Stimulated activated CD4-positive, alpha-beta T cell treated with anti-CD3 and anti-CD28 coated beads, Interleukin-4, amount 100 ng/mL, for 24 hours (primary cell): ENCODE measurements at regions not wholly inside any gene's neighbourhood (a gene's known extent, or its start where the extent isn't known, plus 50 kb on each side); places are given as distances from the start of the nearest gene placed in this dataset.
"Not testable (repeated sequence)": the region's sequence is repeated elsewhere in the genome, so short reads cannot be mapped to it uniquely, and the experiment has no call there.

Experiments
- DNase-seq: peaks from one replicate; pipeline ENCODE4 v3.0.0-alpha.2; 2020

GRCh38 chr16:76023835-76024234 is 253.4 kb upstream of the CNTNAP4 start:
- DNase-seq = no peak

DNA sequence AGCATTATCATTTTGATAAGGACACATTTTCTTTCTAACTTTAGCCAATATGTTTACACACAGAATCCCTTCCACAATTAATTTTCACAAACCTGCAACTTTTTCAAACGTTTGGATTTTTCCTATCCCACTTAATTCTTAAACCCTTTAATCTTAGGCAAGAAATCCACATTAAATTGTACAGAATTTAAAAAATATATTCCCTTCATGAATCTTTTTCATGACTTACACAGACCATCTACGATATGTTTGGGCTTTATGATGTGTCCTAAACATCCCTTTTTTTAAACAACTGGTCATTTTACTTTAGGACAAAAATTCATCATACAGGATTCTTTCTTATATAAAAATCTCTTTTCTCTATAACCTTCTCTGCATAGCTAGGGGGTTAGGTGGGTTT is 241.5 kb upstream of the CNTNAP4 start:
- no peak for DNase-seq

- no peak for DNase-seq
Observed at GRCh38 chr16:76038097-76038496, 239.1 kb upstream of the CNTNAP4 start.

DNA sequence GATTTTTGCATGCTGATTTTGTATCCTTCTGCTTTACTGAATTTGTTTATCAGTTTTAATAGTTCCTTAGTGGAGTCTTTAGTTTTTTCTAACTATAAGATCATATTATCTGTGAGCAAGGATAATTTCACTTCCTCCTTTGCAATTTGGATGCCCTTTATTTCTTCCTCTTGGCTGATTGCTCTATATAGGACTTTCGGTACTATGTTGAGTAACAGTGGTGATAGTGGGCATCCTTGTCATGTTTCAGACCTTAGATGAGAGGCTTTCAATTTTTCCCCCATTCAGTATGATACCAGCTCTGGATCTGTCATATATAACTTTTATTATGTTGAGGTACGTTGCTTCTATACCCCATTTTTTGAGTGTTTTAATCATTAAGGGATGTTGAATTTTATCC is 224.5 kb upstream of the CNTNAP4 start:
- DNase-seq = no peak

- DNase-seq = no peak
Observed at GRCh38 chr16:76059186-76059585, 218.0 kb upstream of the CNTNAP4 start.

DNA sequence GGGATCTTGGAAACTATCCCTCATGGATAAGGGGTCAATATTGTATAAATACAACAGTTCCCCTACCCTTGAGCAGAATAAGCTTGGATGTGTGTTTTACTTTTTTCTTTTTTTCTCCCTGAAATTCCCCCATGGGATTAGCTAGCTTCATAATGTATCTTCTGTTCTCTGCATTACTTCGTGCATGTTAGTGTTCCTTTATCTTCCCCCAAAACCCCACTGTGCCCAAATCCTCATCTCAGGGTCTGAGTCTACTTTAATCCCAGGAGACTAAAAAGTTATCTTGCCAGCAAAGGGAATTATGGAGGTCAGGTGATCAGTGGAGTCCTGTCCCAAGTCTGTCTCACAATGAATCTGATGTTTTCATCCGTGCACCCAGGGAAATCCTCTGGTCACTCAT is 217.5 kb upstream of the CNTNAP4 start:
- DNase-seq = no peak

DNA sequence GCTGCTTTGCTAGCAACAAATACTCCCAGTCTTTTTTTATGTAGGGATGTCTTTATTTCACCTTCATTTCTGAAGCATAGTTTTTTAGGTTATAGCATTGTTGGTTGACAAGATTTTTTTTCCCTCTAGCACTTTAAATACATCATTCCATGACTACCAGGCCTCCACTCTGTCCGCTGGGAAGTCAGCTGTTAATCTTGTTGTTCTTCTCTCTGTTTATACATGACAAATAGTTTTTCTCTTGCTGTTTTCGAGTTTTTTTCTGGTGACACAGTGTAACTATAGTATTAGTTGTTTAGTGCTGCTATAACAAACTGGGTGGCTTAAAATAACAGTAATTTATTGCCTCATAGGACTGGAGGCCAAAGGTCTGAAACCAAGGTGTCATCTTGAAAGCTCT is 205.5 kb upstream of the CNTNAP4 start:
- no peak for DNase-seq

DNA sequence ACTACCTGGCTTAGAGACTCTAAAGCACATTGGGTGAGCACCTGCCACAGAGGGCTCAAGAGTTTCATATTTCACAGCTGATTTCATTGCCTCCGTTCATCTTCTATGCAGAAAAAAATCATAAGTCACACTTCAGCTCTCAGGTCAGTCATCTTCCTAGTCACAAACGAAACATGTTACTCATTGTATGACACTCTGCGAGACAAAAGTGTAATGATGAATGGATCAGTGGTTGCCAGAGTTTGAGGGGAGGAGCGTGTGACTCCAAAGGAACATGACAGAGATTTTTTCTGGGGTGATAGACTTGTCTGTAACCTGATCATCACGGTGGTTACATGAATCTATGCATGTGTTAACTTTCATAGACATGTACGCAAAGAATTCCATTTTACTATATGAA is 195.2 kb upstream of the CNTNAP4 start:
- DNase-seq = no peak

- no peak for DNase-seq
Observed at GRCh38 chr16:76106647-76107046, 170.6 kb upstream of the CNTNAP4 start.

DNA sequence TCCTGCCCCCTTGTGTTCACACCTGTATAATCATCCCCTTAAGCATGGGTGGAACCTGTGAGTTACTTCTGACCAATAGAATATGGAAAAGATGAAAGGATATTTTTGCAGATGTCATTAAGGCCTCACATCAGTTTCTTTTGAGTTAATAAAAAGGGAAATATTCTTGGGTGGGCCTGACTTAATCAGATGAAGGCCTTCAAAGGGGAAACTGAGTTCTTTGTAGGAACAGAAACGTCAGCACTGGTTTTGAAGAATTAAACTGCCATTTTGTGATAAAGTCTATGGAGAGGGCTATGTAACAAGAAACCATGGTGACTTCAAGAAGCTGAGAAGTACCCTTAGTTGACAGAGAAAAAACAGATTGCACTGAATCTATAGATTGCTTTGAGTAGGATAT is 168.7 kb upstream of the CNTNAP4 start:
- DNase-seq = no peak

DNA sequence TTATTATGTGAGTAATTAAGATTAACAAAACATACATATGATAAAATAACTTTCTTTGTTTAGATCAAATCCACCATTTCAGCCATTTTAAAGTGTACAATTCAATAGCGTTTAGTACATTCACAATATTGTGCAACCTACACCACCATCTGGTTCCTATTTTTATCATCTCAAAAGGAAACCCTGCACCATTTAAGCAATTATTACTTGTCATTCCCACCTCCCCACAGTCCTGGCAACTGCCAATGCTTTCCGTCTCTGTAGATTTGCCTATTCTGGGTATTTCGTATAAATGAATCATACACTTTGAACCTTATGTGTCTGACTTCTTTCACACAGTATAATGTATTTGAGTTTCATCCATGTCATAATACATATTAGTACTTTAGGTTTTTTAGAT is 162.5 kb upstream of the CNTNAP4 start:
- no peak for DNase-seq

GRCh38 chr16:76118344-76118743 is 158.9 kb upstream of the CNTNAP4 start:
- no peak for DNase-seq

GRCh38 chr16:76121636-76122035 is 155.6 kb upstream of the CNTNAP4 start:
- DNase-seq = no peak

GRCh38 chr16:76123966-76124365 is 153.2 kb upstream of the CNTNAP4 start:
- DNase-seq = no peak

DNA sequence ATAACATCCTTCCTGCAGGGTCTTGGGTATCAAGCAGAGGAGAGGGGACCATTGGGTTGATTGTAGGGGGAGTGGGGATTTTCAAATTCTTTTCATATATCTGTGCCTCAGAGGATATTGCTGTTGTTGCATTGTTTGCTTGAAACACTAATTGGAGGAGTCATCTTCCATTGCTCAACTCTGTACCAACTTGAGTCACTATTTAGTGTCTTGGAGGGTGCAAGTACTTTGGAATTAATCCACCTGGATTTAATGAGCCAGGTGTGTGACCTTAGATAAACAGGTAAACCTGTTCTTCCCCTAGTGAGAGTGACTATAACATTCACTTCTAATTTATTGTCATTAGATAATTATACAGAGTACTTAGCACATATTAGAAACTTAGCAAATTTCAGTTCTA is 151.3 kb upstream of the CNTNAP4 start:
- DNase-seq = no peak

DNA sequence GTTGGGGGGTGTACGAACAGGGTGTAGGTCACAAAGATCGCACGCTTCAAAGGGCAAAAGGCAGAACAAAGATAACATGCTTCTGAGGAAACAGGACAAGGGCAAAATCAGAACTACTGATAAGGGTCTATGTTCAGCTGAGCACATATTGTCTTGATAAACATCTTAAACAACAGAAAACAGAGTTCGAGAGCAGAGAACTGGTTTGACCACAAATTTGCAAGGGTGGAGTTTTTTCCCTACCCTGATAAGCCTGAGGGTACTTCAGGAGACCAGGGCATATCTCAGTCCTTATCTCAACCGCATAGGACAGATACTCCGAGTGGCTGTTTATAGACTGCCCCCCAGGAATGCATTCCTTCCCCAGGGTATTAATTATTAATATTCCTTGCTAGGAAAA is 139.1 kb upstream of the CNTNAP4 start:
- DNase-seq = not testable (repeated sequence)

- DNase-seq = no peak
Observed at GRCh38 chr16:76157629-76158028, 119.6 kb upstream of the CNTNAP4 start.

DNA sequence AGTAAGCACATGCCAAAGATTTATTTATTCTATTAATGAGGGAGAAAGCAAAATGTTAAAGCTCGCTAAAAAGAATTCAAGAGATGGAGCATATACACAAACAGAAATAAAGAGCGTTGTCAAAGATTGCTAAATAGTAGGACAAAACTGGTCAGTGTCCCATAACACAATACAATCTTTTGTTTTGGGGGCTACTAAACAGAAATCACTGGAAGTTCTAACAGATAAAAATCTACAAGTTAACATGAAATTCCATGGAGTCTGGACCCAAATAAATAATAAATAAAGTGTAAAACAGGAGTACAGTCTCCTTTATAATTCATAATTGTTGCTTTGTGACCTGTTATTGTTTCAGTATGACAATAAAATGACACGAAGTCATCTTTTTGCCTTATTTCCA is 115.2 kb upstream of the CNTNAP4 start:
- DNase-seq = no peak

DNA sequence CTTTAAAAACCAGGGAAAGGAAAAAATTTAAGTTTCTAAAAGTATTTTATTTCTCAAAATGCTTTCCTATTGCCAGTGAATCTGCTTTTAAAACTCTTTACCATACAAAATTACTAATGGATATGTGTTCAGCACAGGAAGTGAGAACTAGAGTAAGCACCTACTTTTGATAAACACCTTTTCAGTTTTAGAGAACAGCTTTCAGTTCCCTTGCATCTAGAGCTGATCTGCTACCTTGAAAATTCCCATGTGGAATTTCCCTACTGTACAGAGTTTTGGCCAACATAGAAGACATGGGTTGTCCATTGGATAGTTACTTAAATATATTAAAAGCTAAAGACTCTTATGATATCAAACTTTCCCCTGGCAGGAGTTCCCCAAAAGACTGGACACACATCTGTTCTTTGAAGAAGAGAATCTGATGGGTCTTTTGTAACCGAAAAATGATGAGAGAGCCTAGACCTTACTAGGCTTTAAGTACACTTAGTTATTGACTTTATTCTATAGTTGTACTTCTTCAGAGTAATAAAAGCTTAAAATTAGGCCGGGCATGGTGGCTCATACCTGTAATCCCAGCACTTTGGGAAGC is 112.1 kb upstream of the CNTNAP4 start:
- no peak for DNase-seq

DNA sequence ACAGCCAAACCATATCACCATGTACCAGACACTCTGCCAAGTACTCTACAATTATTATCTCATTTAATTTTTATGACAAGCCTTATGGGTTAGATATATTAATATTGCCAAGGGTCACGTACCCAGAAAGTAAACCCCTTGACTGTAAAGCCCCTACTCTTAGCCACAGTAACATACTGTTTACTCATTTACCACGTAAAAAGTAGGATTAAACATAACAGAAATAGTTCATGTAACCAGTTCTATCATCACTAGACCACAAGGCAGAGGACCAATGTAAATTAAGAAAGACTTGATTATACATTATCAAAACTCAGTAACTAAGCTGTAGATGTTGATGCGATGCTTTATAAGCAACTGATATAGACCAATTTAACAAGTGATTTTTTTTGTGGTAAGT is 101.5 kb upstream of the CNTNAP4 start:
- DNase-seq = no peak

DNA sequence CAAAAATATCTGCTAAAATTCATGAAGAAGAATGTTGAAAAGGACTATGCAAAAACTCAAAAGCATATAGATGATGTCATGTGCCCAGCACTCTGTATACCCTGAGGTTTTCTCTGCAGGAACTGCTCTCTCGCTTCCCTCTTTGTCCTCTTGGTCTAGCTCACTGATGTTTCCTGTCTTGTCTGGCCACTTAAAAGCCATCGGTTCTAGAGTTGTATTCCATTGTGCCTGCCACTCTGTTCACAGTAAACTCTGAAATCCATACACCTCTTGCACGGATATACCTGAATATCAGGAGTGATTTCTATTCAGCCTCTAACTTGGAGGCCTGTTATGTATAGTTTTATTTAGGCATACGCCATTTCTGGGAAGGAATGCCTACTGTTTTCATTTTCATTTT is 101.0 kb upstream of the CNTNAP4 start:
- DNase-seq = no peak

DNA sequence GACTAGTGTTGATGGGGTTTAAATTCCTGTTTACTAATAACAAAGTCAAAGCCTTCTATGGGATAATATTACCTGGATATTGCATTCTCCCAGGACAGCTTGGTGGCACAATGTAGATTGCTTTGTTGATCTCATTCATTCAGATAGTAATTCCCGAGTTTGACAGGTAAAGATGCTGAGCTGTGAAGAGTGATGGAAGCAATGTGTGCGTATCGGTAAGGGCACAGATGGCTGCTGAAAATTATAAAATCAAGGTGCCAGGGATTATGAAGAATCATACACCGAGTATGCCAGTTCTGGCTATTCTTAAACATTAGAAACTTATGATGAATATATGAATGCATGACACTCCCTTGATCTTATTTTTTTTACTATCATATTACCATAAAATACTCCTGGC is 100.6 kb upstream of the CNTNAP4 start:
- DNase-seq = no peak

DNA sequence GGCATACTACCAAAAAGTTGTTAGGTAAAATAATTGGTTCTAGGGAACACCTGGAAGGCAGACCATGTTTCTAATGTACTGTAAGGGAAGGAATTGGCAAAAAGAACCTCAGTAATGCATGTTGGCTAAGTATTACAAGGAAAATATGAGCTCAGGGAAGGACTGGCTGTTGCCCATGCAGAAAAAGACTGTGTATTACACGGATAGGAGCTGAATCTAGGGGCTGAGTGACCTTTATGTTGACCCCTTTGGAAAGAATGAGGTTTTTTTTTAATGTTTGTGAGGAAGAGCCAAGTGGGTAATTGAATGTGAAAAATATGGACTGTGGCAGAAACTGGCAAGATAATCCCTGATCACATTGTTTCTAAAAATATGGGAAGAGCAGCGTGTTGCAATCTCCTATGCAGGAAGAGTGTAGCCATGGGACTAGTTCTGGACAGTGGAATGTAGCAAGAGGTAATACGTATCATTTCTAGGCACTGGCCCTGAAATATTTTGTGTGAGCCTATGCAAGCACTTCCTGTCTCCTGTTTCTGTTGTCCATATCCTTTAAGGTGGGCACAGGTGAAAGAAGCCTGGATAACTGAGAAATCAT is 95.1 kb upstream of the CNTNAP4 start:
- DNase-seq = no peak

DNA sequence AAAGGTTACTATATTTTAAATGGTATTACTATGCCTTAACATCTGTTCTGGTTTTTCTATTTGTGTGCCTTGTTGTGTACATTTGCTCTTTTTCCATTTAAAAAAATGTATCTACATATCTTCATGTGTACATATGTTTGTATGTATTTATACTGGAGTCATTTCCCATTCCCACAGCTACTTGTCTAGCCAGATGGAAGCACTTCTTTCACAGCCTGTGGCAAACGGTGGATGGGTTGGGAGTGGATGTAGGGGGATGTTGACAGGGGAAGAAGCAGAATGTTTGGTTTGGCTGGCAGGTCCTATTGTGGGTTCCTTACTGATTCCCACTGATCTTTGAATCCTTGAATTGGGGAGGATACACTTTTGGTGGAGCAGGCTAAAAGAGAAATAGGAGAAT is 93.6 kb upstream of the CNTNAP4 start:
- DNase-seq = no peak

DNA sequence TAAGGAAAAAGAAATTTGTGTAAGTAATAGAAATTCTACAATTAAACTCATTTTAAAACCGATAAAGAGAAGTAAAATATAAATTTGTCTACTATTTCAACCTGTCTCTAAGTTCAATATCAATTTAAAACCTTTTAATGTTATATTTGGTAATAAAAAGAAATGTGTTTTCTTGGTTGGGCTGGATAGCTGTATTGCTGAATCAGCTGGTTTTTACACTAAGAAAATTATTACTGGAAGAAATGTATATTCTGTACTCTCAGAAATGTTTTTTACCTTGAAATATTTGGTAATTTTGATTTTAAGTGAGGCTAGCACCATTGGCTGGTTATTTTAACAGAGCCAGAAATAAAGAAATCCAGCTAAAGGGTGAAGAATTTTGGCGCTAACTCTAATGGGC is 87.1 kb upstream of the CNTNAP4 start:
- DNase-seq = no peak

DNA sequence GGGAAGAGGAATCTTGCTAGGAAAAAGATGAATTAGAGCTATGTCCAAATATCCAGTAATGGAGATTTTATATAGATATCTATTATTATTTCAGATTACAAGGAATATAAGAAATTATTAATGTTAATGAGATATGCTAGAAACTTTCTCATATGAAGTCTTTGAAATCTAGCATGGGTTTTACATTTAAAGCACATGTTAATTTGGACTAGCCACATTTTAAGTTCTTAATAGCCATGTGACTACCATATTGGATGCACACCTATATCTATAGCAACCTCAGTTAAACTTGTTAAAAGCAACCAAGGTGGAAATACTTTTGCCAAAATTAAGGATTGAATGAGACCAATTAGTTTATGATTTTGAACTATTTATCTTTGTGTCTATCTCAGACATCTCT is 86.7 kb upstream of the CNTNAP4 start:
- DNase-seq = no peak
